Gastrocnemius medialis (tissue), 4 donors: ENCODE measurements at regions not wholly inside any gene's neighbourhood (a gene's known extent, or its start where the extent isn't known, plus 50 kb on each side); places are given as distances from the start of the nearest gene placed in this dataset.

Experiments
- POLR2A ChIP-seq, 2 donors: fragments of 450-650 bp; IDR thresholded peaks; one replicate each; pipeline ENCODE4 v1.6.1; 2017; ENCODE audit warnings: antibody characterized with exemption in 2 of 2, mild to moderate bottlenecking in 2 of 2, moderate library complexity in 2 of 2
- TF ChIP-seq, protein P1 (sequence below), 5 experiments: fragments of 450-650 bp in 3 of 5; fragments of 200-600 bp in 2 of 5; sonication (generic) in 2 of 5; IDR thresholded peaks in 4 of 5; conservative IDR thresholded peaks in 1 of 5; 1 replicate in 4 of 5; 2 replicates in 1 of 5; pipeline ENCODE4 v1.5.1; 2016 to 2019; ENCODE audit warnings: antibody characterized with exemption in 5 of 5, mild to moderate bottlenecking in 3 of 5, moderate library complexity in 3 of 5

DNA sequence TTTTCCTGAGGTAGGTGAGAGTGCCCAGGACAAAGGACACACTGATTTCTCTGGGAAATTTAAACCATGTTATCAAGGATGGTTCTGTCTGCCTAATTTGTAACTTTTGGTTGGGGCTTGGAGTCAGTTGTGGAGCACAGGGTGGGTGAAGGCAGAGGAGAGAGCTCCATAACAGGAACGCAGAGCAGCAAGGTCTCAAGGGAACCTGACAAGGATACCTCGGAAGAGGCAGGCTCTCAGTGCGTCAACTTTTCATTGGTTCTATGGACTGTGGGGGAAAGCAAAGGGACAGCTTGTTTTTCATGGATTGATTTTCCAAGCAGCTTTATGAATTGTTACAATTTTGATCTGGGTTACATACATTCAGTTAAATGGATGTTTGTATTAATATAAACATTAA is 110.4 kb downstream of the SLIT2 start:
- TF ChIP-seq, protein P1, sequence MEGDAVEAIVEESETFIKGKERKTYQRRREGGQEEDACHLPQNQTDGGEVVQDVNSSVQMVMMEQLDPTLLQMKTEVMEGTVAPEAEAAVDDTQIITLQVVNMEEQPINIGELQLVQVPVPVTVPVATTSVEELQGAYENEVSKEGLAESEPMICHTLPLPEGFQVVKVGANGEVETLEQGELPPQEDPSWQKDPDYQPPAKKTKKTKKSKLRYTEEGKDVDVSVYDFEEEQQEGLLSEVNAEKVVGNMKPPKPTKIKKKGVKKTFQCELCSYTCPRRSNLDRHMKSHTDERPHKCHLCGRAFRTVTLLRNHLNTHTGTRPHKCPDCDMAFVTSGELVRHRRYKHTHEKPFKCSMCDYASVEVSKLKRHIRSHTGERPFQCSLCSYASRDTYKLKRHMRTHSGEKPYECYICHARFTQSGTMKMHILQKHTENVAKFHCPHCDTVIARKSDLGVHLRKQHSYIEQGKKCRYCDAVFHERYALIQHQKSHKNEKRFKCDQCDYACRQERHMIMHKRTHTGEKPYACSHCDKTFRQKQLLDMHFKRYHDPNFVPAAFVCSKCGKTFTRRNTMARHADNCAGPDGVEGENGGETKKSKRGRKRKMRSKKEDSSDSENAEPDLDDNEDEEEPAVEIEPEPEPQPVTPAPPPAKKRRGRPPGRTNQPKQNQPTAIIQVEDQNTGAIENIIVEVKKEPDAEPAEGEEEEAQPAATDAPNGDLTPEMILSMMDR (IDR thresholded peaks at IDR 0.05 in 4 of 5, conservative IDR thresholded peaks at IDR 0.05 in 1 of 5), result no peak
- no peak for TF ChIP-seq POLR2A (IDR thresholded peaks at IDR 0.05)
